Motor neuron (in vitro differentiated cells): ENCODE measurements at regions not wholly inside any gene's neighbourhood (a gene's known extent, or its start where the extent isn't known, plus 50 kb on each side); places are given as distances from the start of the nearest gene placed in this dataset.
"Not testable (repeated sequence)": the region's sequence is repeated elsewhere in the genome, so short reads cannot be mapped to it uniquely, and the experiment has no call there.

Experiments used
- ATAC-seq, 8 experiments: fragments of 200-7000 bp; cut with Tn5 transposase; replicated peaks in 6 of 8; 2 replicates each; pipeline ENCODE4 v1.8.0; 2021; ENCODE audit warnings: mild to moderate bottlenecking in 8 of 8, moderate library complexity in 8 of 8
- H3K27ac ChIP-seq, 2 donors: fragments of 250-450 bp; sonication (Bioruptor Pico); 2 replicates each; pipeline ENCODE4 v1.9.0; 2021; ENCODE audit warnings: antibody characterized with exemption in 2 of 2, mild to moderate bottlenecking in 2 of 2, moderate library complexity in 1 of 2
- H3K4me1 ChIP-seq, 2 donors: fragments of 250-450 bp; sonication (Bioruptor Pico); replicated peaks in 1 of 2; 2 replicates each; pipeline ENCODE4 v1.6.1; 2021; ENCODE audit warnings: antibody characterized with exemption in 2 of 2, mild to moderate bottlenecking in 2 of 2, moderate library complexity in 1 of 2
- H3K4me3 ChIP-seq, 5 donors: fragments of 250-450 bp; sonication (Bioruptor Pico); 2 replicates each; pipeline ENCODE4 v1.9.0; 2021; ENCODE audit warnings: antibody characterized with exemption in 5 of 5, mild to moderate bottlenecking in 5 of 5, moderate library complexity in 4 of 5
- WGBS, 10 experiments: fragments of 450-650 bp; shearing (Covaris generic); methylation state at CpG; one replicate each; pipeline ENCODE4 v1.0.0; 2022; 5-methylcytosine and 5-hydroxymethylcytosine counted together
- in situ Hi-C, 9 experiments: fragments of 400-800 bp; cut with MboI; loops; one replicate each; pipeline ENCODE4 v1.15.0; 2021; ENCODE audit warnings: low sequenced_read_pairs in 9 of 9, low pct_unique_long_range_greater_than_20kb in 2 of 9; ENCODE audit not compliant: unreplicated experiment in 9 of 9

GRCh38 chr10:124153023-124153826 is 59.8 kb upstream of the CHST15 start:
- peak; percentile 13 to 70 (median 45) for ATAC-seq
- 0 to 80% (median 20%) methylated on average over 1 to 5 of the region's 20 CpGs; no CpG with 5 or more reads in 5 of the 10 experiments for WGBS, 10 experiments
- Histone ChIP-seq H3K4me3 (no peak overlapping the region), H3K27ac (no peak overlapping the region), H3K4me1 (peaks cover 35 to 43% of the 10 kb centered on the region in 2 donors)
- in situ Hi-C loops = no loop called here

- ATAC-seq = peak; percentile 52 to 92 (median 76)
- Histone ChIP-seq H3K4me1 (peaks cover 35 to 41% of the 10 kb centered on the region in 2 donors), H3K27ac (no peak overlapping the region), H3K4me3 (no peak overlapping the region)
- in situ Hi-C loops = no loop called here
- WGBS, 10 experiments = 0 to 93% (median 70%) methylated on average over 1 to 5 of the region's 32 CpGs; no CpG with 5 or more reads in 4 of the 10 experiments
Observed at GRCh38 chr10:124152139-124153022, 59.0 kb upstream of the CHST15 start.

- 53 to 100% (median 94%) methylated on average over 1 to 4 of the region's 11 CpGs; no CpG with 5 or more reads in 3 of the 10 experiments for WGBS, 10 experiments
- H3K4me3 ChIP-seq = no peak overlapping the region
- peak in 1 of 8 experiments; percentile 1 for ATAC-seq
- in situ Hi-C loops = no loop called here
- peaks cover 35 to 40% of the 10 kb centered on the region in 2 donors for H3K4me1 ChIP-seq
- no peak overlapping the region for H3K27ac ChIP-seq
Observed at GRCh38 chr10:124151466-124152095, 58.2 kb upstream of the CHST15 start.

GRCh38 chr10:124150807-124151417 is 57.5 kb upstream of the CHST15 start:
- ATAC-seq = no peak
- Histone ChIP-seq H3K27ac (no peak overlapping the region), H3K4me1 (peaks cover 31 to 40% of the 10 kb centered on the region in 2 donors), H3K4me3 (no peak overlapping the region)
- 80 to 100% (median 92%) methylated on average over 1 to 5 of the region's 13 CpGs; no CpG with 5 or more reads in 3 of the 10 experiments for WGBS, 10 experiments
- in situ Hi-C loops = no loop called here

- no peak for ATAC-seq
- in situ Hi-C loops = no loop called here
- Histone ChIP-seq H3K4me3 (no peak overlapping the region), H3K4me1 (peaks cover 28 to 37% of the 10 kb centered on the region in 2 donors), H3K27ac (no peak overlapping the region)
- WGBS, 10 experiments = 0 to 100% (median 98%) methylated on average over 1 to 7 of the region's 7 CpGs; no CpG with 5 or more reads in 2 of the 10 experiments
Observed at GRCh38 chr10:124150189-124150806, 56.9 kb upstream of the CHST15 start.

GRCh38 chr10:124149189-124150042 is 56.0 kb upstream of the CHST15 start:
- 0 to 61% (median 39%) methylated on average over 2 to 16 of the region's 17 CpGs for WGBS, 10 experiments
- peak in 6 of 8 experiments; percentile 29 to 72 (median 62) for ATAC-seq
- in situ Hi-C loops = no loop called here
- Histone ChIP-seq H3K27ac (no peak overlapping the region), H3K4me1 (peaks cover 28 to 37% of the 10 kb centered on the region in 2 donors), H3K4me3 (no peak overlapping the region)

GRCh38 chr10:124148509-124149188 is 55.3 kb upstream of the CHST15 start:
- peaks cover 28 to 37% of the 10 kb centered on the region in 2 donors for H3K4me1 ChIP-seq
- H3K4me3 ChIP-seq, H3K27ac ChIP-seq, in situ Hi-C loops: not testable (repeated sequence)
- 18 to 86% (median 77%) methylated on average over 2 to 7 of the region's 7 CpGs; no CpG with 5 or more reads in 2 of the 10 experiments for WGBS, 10 experiments
- peak in 1 of 8 experiments; percentile 53 for ATAC-seq

GRCh38 chr10:124146483-124146882 is 53.1 kb upstream of the CHST15 start:
- in situ Hi-C loops = no loop called here
- Histone ChIP-seq H3K27ac (no peak overlapping the region), H3K4me3 (no peak overlapping the region), H3K4me1 (peaks cover 18 to 28% of the 10 kb centered on the region in 2 donors)
- WGBS, 10 experiments = 0 to 100% (median 78%) methylated on average over 1 to 3 of the region's 3 CpGs; no CpG with 5 or more reads in 3 of the 10 experiments
- peak in 3 of 8 experiments; percentile 8 to 53 (median 40) for ATAC-seq

- in situ Hi-C loops = no loop called here
- H3K4me1 ChIP-seq = peaks cover 14 to 22% of the 10 kb centered on the region in 2 donors
- 33 to 100% (median 78%) methylated on average over 1 to 10 of the region's 12 CpGs; no CpG with 5 or more reads in 1 of the 10 experiments for WGBS, 10 experiments
Observed at GRCh38 chr10:124145109-124145870, 51.9 kb upstream of the CHST15 start.

GRCh38 chr10:124144536-124144935 is 51.1 kb upstream of the CHST15 start:
- no peak for ATAC-seq
- 40 to 100% (median 71%) methylated on average over 1 to 7 of the region's 9 CpGs; no CpG with 5 or more reads in 5 of the 10 experiments for WGBS, 10 experiments
- Histone ChIP-seq H3K27ac (no peak overlapping the region), H3K4me3 (no peak overlapping the region), H3K4me1 (peaks cover 11 to 14% of the 10 kb centered on the region in 2 donors)
- in situ Hi-C loops = no loop called here

More at GRCh38 chr10:124145109-124145870, 51.9 kb upstream of the CHST15 start:
- Histone ChIP-seq H3K27ac (no peak overlapping the region), H3K4me3 (no peak overlapping the region)
- no peak for ATAC-seq
